ENCODE measurements at regions not wholly inside any gene's neighbourhood (a gene's known extent, or its start where the extent isn't known, plus 50 kb on each side); places are given as distances from the start of the nearest gene placed in this dataset.

DNA sequence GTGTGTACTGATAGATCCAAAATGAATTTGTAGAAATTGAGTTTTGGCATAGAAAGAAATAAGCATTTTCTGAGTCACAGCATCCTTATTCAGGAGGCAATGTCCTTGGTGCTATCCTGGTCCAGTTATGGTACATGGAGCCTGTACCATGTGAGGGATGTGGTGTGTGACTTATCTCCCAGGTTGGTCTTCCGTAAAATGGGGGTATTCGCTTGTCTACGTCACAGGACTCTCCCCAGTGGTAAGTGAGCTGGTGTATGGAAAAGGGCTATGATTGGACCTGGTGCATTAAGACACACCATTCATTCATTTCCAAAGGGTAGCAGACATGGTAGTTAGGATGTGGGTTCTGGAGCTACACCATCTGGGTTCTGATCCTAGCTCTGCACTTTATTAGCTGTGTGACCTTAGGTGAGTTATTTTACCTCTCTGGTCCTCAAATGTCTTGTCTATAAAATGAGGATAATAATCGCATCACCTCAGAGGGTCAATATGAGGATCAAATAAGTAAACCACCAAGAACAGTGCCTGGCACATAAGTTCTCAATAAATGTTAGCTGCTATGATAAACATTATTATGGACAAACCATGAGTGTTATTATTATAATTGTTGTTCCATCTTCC is 119.2 kb downstream of the MYCN start:
- Histone ChIP-seq H3K79me2 (ENCODE audit: insufficient read depth, low read length) (no peaks in the 10 kb centered on the region), H3F3A (ENCODE audit: low read depth) (no peaks in the 10 kb centered on the region), H2AFZ (ENCODE audit: low read length) (no peak overlapping the region), H3K4me1 (ENCODE audit: insufficient read depth, low read length, poor library complexity, severe bottlenecking) (no peaks in the 10 kb centered on the region), H3K4me2 (ENCODE audit: low read depth, low read length, poor library complexity, severe bottlenecking) (no peak overlapping the region), H4K20me1 (ENCODE audit: insufficient read depth, low read length, poor library complexity, severe bottlenecking) (no peaks in the 10 kb centered on the region), H3K27me3 (ENCODE audit: insufficient read depth, low read length, poor library complexity, severe bottlenecking) (peaks cover under 1% of the 10 kb centered on the region), H3K9ac (ENCODE audit: low read depth, low read length, poor library complexity, severe bottlenecking) (no peak overlapping the region), H3K36me3 (ENCODE audit: insufficient read depth, low read length) (no peaks in the 10 kb centered on the region), H3K9me3 (ENCODE audit: insufficient read depth, low read depth, low read length) (peaks cover 13% of the 10 kb centered on the region; the same call in 1 of the 2 replicates), H3K4me3 (ENCODE audit: low read length, poor library complexity, severe bottlenecking) (no peak overlapping the region), H3K9me2 (replicated peaks; ENCODE audit: low read depth, low read length) (no peaks in the 10 kb centered on the region)
- TF ChIP-seq EZH2phosphoT487 (IDR thresholded peaks at IDR 0.05; ENCODE audit: borderline replicate concordance), result no peak
- TF ChIP-seq, protein P1, sequence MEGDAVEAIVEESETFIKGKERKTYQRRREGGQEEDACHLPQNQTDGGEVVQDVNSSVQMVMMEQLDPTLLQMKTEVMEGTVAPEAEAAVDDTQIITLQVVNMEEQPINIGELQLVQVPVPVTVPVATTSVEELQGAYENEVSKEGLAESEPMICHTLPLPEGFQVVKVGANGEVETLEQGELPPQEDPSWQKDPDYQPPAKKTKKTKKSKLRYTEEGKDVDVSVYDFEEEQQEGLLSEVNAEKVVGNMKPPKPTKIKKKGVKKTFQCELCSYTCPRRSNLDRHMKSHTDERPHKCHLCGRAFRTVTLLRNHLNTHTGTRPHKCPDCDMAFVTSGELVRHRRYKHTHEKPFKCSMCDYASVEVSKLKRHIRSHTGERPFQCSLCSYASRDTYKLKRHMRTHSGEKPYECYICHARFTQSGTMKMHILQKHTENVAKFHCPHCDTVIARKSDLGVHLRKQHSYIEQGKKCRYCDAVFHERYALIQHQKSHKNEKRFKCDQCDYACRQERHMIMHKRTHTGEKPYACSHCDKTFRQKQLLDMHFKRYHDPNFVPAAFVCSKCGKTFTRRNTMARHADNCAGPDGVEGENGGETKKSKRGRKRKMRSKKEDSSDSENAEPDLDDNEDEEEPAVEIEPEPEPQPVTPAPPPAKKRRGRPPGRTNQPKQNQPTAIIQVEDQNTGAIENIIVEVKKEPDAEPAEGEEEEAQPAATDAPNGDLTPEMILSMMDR (conservative IDR thresholded peaks at IDR 0.05; ENCODE audit: low read length), result no peak

- Histone ChIP-seq H3K4me2 (ENCODE audit: low read depth, low read length, poor library complexity, severe bottlenecking) (no peak overlapping the region), H3K4me3 (ENCODE audit: low read length, poor library complexity, severe bottlenecking) (no peak overlapping the region), H3K4me1 (ENCODE audit: insufficient read depth, low read length, poor library complexity, severe bottlenecking) (no peaks in the 10 kb centered on the region), H3K9ac (ENCODE audit: low read depth, low read length, poor library complexity, severe bottlenecking) (no peak overlapping the region), H3F3A (ENCODE audit: low read depth) (no peaks in the 10 kb centered on the region), H3K36me3 (ENCODE audit: insufficient read depth, low read length) (no peaks in the 10 kb centered on the region), H3K79me2 (ENCODE audit: insufficient read depth, low read length) (no peaks in the 10 kb centered on the region), H3K9me3 (ENCODE audit: insufficient read depth, low read depth, low read length) (peaks cover 8% of the 10 kb centered on the region; the same call in 1 of the 2 replicates), H2AFZ (ENCODE audit: low read length) (no peak overlapping the region), H3K27me3 (ENCODE audit: insufficient read depth, low read length, poor library complexity, severe bottlenecking) (no peaks in the 10 kb centered on the region), H3K9me2 (replicated peaks; ENCODE audit: low read depth, low read length) (no peaks in the 10 kb centered on the region), H4K20me1 (ENCODE audit: insufficient read depth, low read length, poor library complexity, severe bottlenecking) (no peaks in the 10 kb centered on the region)
- TF ChIP-seq, protein P1 (conservative IDR thresholded peaks at IDR 0.05; ENCODE audit: low read length), result no peak
- no peak for TF ChIP-seq EZH2phosphoT487 (IDR thresholded peaks at IDR 0.05; ENCODE audit: borderline replicate concordance)
Measured at GRCh38 chr2:16058747-16059358, 118.5 kb downstream of the MYCN start.

GRCh38 chr2:16058256-16058655 is 117.9 kb downstream of the MYCN start:
- no peaks in the 10 kb centered on the region for H3K4me1 ChIP-seq (ENCODE audit: insufficient read depth, low read length, poor library complexity, severe bottlenecking)
- peaks cover 6% of the 10 kb centered on the region; the same call in 1 of the 2 replicates for H3K9me3 ChIP-seq (ENCODE audit: insufficient read depth, low read depth, low read length)

More at GRCh38 chr2:16058256-16058655, 117.9 kb downstream of the MYCN start:
- Histone ChIP-seq H3K79me2 (ENCODE audit: insufficient read depth, low read length) (no peaks in the 10 kb centered on the region), H3K4me2 (ENCODE audit: low read depth, low read length, poor library complexity, severe bottlenecking) (no peak overlapping the region), H2AFZ (ENCODE audit: low read length) (no peak overlapping the region), H3F3A (ENCODE audit: low read depth) (no peaks in the 10 kb centered on the region), H4K20me1 (ENCODE audit: insufficient read depth, low read length, poor library complexity, severe bottlenecking) (no peaks in the 10 kb centered on the region), H3K36me3 (ENCODE audit: insufficient read depth, low read length) (no peaks in the 10 kb centered on the region), H3K9me2 (replicated peaks; ENCODE audit: low read depth, low read length) (no peaks in the 10 kb centered on the region), H3K27me3 (ENCODE audit: insufficient read depth, low read length, poor library complexity, severe bottlenecking) (no peaks in the 10 kb centered on the region), H3K9ac (ENCODE audit: low read depth, low read length, poor library complexity, severe bottlenecking) (no peak overlapping the region), H3K4me3 (ENCODE audit: low read length, poor library complexity, severe bottlenecking) (no peak overlapping the region)
- TF ChIP-seq, protein P1 (conservative IDR thresholded peaks at IDR 0.05; ENCODE audit: low read length), result no peak
- TF ChIP-seq EZH2phosphoT487 (IDR thresholded peaks at IDR 0.05; ENCODE audit: borderline replicate concordance), result no peak
